NCI-H2227 treated with DMSO at 0.1 percent for 48 hours (cell line): ENCODE measurements at regions not wholly inside any gene's neighbourhood (a gene's known extent, or its start where the extent isn't known, plus 50 kb on each side); places are given as distances from the start of the nearest gene placed in this dataset.

Experiments
- DNase-seq: peaks from one replicate; lab custom pipeline; 2025; lab: John Stamatoyannopoulos, UW

GRCh38 chr4:24417206-24417605 is 167.1 kb downstream of the DHX15 start:
- DNase-seq: no peak

- DNase-seq: no peak
Observed at GRCh38 chr4:24416293-24416692, 168.1 kb downstream of the DHX15 start.

GRCh38 chr4:24413311-24413784 is 171.0 kb downstream of the DHX15 start:
- DNase-seq: no peak

GRCh38 chr4:24411806-24412205 is 172.5 kb downstream of the DHX15 start:
- DNase-seq: no peak

DNA sequence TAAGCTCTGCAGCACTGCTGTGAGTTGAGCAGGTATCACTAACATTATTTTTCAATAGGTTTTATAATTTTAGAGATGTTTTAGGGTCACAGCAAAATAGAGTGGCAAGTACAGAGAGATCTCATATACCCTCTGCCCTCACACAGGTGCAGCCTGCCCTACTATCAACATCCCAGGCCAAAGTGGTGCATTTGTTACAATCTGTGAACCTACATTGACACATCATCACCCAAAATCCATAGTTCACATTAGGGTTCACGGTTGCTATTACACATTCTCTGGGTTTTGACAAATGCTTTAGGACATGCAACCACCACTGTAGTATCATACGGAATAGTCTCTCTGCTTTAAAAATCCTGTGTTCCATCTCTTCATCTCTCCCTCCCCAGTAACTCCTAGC is 173.1 kb downstream of the DHX15 start:
- DNase-seq: no peak

DNA sequence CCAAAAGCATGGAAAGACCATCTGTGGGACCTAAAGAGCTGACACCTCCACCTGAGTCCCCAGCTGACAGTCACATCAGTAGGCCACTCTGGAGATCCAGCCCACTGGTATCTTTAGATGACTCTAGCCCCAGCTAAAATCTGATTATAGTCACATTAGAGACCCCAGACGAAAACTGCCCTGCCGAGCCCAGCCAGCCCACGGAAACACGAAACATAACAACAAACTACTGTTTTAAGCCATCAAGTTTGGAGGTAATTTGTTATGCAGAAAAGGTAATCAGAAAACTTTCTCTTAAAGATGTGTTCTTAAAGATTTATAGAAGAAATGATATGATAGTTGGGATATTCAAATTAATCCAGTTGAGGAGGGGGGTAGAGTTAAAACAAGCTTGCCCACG is 175.7 kb downstream of the DHX15 start:
- DNase-seq: no peak

DNA sequence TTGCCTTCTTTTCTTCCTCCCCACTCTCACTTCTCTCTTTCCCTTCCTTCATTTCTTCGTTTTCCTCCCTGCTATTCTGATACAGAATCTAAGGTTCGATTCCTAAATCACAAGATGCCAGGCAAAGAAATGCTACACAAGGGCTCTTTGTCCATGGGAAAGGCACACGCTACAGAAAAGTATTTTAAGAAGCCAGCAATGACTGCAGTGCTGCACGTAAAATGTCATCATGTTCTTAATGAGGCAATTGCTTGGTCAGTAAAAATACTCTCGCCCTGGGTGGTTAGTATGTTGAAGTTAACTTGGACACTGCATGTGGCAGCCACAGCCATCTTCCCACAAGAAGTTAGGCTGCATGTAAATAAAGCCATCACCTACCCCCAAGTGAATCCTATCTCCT is 178.4 kb downstream of the DHX15 start:
- DNase-seq: no peak

DNA sequence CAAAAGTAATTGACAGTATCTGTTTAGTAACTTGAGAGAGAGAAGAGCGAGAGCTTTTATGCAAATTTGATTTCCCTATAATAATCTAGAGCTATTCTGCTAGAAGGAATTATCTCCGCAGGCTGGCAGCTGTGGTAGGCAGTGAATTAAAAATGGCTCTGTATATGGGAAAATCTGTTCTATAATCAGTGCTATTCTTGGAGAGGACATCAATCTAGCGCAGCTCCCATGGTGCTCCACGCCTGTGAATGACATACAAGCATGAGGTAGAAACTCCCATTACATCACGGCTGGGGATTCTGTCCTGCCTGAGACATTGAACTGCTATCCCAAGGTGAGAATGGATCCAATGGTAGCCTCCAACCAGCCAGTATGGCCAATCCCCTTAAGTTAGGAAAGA is 179.0 kb downstream of the DHX15 start:
- DNase-seq: no peak

DNA sequence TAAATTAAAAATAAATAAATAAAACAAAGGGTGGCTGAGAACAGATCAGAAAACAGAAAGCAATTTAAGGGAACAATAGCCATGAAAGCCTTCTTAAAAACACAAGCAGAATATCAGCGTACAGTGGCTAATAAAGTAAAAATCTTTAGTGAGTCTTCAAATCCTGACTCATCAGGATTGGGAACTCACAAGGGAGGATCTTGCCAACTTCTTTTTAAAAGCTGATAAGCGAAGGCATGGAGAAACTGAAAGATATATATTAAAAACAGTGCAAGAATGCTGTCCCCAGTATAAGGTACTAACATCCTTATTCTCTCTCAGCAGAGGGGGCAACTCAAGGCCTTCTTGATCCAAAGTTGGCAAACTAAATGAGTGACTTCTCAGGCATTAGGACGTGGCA is 180.1 kb downstream of the DHX15 start:
- DNase-seq: no peak

GRCh38 chr4:24403265-24403664 is 181.1 kb downstream of the DHX15 start:
- DNase-seq: no peak

- no peak for DNase-seq
Observed at GRCh38 chr4:24400537-24400936, 183.8 kb downstream of the DHX15 start.

DNA sequence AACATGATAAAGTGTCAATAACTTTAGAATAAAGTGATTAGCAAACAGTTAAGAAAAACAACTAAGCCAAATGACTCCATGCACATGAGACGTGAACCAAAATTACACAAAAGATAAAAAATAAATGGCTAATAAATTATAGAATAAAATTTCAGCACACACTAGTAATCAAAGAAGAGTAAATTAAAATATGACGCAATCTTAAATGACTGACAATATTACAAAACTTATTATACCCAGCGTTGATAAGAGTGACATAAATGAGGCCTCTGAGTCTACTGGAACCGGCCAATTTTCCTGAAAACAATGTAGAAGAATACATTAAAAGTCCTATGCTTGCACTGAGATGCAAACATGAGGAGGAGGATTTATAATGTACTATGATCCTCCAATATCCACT is 187.4 kb downstream of the DHX15 start:
- DNase-seq: no peak

DNA sequence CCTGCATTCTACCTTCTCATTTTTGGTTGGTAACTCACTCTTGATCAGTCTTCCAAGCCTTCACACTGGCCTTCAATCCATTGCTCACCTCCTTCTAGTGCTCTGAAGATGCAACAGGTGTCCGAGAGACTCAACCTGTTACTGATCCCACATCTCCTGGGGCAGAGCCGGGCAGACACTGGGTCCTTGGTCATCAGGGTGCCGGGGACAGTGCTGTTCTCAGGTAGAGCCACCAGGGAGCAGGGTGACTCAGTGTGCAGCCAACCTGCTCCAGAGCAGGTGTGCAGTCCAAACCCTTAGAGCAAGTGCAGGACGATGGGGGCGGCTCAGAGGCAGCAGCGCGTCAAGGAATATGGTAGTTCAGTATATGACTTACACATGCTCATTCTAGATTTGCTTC is 188.4 kb downstream of the DHX15 start:
- no peak for DNase-seq

- no peak for DNase-seq
Observed at GRCh38 chr4:24394041-24394440, 190.3 kb downstream of the DHX15 start.

DNA sequence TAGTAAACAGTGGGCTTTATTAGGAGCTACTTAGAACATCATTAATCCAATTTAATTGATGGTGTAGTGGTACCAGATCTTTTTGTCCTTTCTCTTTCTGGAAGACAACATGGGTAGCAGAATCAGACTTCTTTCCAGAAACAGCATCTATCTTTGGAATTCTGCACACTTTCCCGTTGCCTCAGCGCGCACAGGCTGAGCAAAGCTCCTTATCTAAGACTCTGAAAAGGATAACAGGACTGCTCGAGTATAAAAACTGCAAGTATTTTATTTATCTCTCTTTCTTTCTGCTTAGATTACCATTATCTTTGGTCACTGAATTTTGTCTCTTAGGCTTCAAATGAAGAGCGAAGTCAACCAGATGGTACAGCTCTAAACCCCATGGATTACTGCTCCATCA is 191.7 kb downstream of the DHX15 start:
- no peak for DNase-seq

DNA sequence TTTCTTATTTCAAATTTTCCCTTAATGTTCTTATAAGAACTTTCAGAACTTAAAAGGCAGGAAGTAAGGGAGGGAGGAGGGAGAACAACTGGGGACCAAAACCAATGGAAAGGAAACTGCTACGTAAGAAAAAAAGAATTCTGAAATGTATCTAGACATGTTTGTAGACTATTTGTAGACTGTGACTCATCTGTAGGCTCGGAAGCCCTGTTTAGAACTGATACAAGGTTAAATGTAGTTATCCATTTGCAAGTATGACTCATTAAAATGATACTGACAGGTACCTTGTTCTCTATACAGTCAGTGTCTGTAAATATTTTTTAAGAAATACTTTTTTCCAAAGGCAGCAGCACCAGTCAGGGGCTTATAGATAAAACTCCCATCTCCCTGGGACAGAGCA is 202.0 kb downstream of the DHX15 start:
- DNase-seq: no peak

DNA sequence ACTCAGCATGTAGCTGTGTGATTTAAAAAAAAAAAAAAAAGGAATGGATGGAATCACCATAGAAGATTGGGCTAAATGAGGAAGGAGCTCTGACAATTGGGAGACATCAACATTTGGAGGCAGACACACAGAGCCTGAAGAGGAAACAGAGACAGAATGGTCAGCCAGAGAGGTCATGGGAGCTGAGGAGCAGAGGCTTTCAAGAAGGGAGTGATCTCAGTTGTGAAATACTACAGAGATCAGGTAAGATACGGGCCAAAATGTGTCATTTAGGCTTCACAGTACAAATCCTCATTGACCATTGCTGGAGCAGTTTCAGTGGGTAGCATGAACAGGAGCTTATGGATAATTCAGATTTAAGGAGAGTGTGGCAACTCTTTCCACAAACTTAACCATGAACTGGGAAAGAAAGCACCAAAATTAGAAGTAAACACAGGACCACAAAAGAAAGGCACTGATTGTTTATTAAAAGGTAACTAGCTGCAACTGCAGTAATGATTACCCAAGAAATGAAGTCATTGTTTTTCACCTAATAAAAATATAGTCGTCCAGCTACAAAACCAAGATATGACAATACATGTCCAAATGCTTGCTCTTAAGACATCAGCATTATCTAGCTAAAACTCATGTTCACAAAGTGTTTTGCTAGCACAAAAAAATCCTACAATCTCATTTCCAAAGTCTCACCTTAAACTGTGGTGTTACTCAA is 203.2 kb downstream of the DHX15 start:
- DNase-seq: no peak

- DNase-seq: no peak
Observed at GRCh38 chr4:24373704-24374103, 210.7 kb downstream of the DHX15 start.

- DNase-seq: no peak
Observed at GRCh38 chr4:24372881-24373280, 211.5 kb downstream of the DHX15 start.

DNA sequence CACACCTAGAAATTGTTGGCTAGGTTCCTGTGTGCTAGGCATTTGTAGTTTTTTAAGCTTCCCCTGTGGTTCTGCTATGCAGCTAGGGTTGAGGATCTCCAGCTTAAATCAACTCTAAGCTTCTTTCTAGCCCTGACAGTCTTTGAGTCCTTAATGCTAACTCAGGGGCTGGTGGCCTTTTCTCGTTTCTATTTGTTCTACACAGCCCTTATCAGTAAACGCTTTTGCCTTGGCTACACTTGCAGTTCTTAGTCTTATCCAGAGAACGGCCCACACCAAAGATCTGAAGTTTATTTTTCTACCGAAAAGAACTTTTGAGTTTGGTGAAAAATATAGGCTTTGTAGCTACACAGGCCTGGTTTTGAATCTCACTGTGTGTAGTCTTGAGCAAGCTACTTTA is 212.0 kb downstream of the DHX15 start:
- no peak for DNase-seq

DNA sequence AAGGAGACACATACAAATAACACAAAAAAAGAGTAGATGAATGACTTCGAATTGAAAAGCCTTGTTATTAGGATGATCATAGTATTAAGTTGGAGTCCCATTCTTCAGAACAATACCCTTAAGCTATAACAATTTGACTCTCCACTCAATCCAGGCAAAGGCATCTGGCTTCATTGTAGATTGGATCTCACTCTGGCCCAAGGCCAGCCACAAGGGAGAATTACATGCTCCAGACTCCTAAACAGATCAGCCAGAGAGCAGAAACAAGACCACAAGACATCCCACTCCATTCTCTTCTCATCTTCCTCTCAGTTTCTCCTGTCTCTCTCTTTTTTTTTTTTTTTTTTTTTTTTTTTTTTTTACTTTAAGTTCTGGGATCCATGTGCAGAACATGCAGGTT is 213.9 kb downstream of the DHX15 start:
- no peak for DNase-seq

GRCh38 chr4:24369507-24370029 is 214.8 kb downstream of the DHX15 start:
- no peak for DNase-seq

DNA sequence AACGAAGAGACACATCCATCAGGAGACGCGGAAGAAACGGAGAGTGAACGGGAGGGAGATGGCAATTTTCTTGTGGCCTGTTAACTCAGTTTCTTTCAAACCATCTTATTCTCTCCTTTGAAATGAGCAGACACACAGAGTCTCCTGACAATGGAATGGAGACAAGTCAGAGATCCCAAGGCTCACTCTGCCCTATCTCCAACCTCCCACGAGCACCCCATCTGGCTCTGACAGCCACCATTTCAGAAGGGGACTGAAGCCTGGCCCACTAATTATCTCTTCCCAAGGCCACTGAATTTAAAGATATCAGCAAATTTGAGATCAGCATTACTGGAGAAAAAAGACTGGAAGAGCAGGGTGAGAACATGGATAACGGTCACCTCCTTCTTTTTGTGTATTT is 215.6 kb downstream of the DHX15 start:
- no peak for DNase-seq

GRCh38 chr4:24364852-24365251 is 219.5 kb downstream of the DHX15 start:
- no peak for DNase-seq
